DMS 273 (cell line): ENCODE measurements at regions not wholly inside any gene's neighbourhood (a gene's known extent, or its start where the extent isn't known, plus 50 kb on each side); places are given as distances from the start of the nearest gene placed in this dataset.

Source experiments
- DNase-seq: peaks from one replicate; lab custom pipeline; 2025; ENCODE audit not compliant: unreplicated experiment; lab: John Stamatoyannopoulos, UW

- DNase-seq = no peak
These were observed 316.5 kb upstream of the NR5A2 start for GRCh38 chr1:199710974-199711373.

GRCh38 chr1:199716729-199717128 lies 310.8 kb upstream of the NR5A2 start:
- DNase-seq = no peak

GRCh38 chr1:199719156-199719842 lies 308.2 kb upstream of the NR5A2 start:
- no peak for DNase-seq

GRCh38 chr1:199720496-199720895 lies 307.0 kb upstream of the NR5A2 start:
- DNase-seq = no peak

- DNase-seq = no peak
These were observed 306.5 kb upstream of the NR5A2 start for GRCh38 chr1:199721001-199721400.

- DNase-seq = no peak
These were observed 304.1 kb upstream of the NR5A2 start for GRCh38 chr1:199723250-199723956.

- no peak for DNase-seq
These were observed 303.5 kb upstream of the NR5A2 start for GRCh38 chr1:199724049-199724448.

GRCh38 chr1:199725002-199725565 lies 302.4 kb upstream of the NR5A2 start:
- no peak for DNase-seq

GRCh38 chr1:199727682-199728081 lies 299.8 kb upstream of the NR5A2 start:
- no peak for DNase-seq

- DNase-seq = no peak
These were observed 299.2 kb upstream of the NR5A2 start for GRCh38 chr1:199728345-199728744.

GRCh38 chr1:199733125-199733524 lies 294.4 kb upstream of the NR5A2 start:
- DNase-seq = no peak

- no peak for DNase-seq
These were observed 293.3 kb upstream of the NR5A2 start for GRCh38 chr1:199734186-199734585.

- no peak for DNase-seq
These were observed 291.9 kb upstream of the NR5A2 start for GRCh38 chr1:199735660-199736059.

- no peak for DNase-seq
These were observed 290.9 kb upstream of the NR5A2 start for GRCh38 chr1:199736646-199737045.

GRCh38 chr1:199741586-199741985 lies 285.9 kb upstream of the NR5A2 start:
- no peak for DNase-seq

- DNase-seq = no peak
These were observed 285.0 kb upstream of the NR5A2 start for GRCh38 chr1:199742547-199742946.

GRCh38 chr1:199743227-199743626 lies 284.3 kb upstream of the NR5A2 start:
- DNase-seq = no peak

GRCh38 chr1:199746666-199747384 lies 280.7 kb upstream of the NR5A2 start:
- no peak for DNase-seq

- no peak for DNase-seq
These were observed 279.5 kb upstream of the NR5A2 start for GRCh38 chr1:199747984-199748383.

GRCh38 chr1:199751506-199751905 lies 276.0 kb upstream of the NR5A2 start:
- DNase-seq = no peak

- no peak for DNase-seq
These were observed 275.4 kb upstream of the NR5A2 start for GRCh38 chr1:199751962-199752687.
